ENCODE measurements at regions not wholly inside any gene's neighbourhood (a gene's known extent, or its start where the extent isn't known, plus 50 kb on each side); places are given as distances from the start of the nearest gene placed in this dataset.

DNA sequence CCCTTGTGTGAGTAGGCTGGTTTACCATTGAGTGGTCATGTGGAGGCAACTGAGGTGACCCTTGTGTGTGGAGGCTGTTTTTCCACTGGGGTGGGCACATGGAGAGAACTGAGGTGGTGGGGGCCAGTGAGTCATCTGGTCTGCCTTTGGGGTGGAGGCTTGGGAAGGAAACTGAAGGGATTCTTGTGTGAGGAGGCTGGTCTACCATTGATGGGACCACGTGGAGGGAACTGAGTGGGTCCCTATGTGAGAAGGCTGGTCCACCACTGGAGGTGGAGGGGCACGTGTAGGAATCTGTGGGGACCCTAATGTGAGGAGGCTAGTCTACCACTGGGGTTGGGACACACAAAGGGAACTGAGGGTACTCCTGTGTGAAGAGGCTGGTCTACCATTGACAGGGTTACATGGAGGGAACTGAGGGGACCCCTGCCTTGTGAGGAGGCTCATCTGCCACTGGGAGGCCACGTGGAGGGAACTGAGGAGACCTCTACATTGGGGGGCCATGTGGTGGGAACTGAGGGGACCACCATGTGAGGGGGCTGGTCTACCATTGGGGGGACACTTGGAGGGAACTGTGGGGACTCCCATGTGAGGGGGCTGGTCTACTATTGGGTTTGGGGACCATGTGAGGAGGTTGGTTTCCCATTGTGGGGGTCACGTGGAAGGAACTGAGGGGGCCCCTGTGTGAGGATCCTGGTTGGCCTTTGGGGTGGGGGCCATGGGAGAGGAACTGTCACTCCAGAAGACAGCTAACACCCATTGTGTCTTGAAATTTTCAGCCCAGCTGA lies 164.5 kb downstream of the WNT7A start:
- Histone ChIP-seq H3K4me1 (no peaks in the 10 kb centered on the region), H3K9me3 (no peaks in the 10 kb centered on the region), H3K27me3 (peaks cover 0 to 13% (median 0%) of the 10 kb centered on the region in 4 donors), H3K27ac (no peak overlapping the region), H3K36me3 (no peaks in the 10 kb centered on the region), H3K4me3 (no peak overlapping the region)
- intact Hi-C loops (cut with DNase I): no loop called here
- 90 to 91% methylated on average over 3 to 4 of the region's 4 CpGs for WGBS, 2 donors
- no peak for DNase-seq
- TF ChIP-seq, protein P1, sequence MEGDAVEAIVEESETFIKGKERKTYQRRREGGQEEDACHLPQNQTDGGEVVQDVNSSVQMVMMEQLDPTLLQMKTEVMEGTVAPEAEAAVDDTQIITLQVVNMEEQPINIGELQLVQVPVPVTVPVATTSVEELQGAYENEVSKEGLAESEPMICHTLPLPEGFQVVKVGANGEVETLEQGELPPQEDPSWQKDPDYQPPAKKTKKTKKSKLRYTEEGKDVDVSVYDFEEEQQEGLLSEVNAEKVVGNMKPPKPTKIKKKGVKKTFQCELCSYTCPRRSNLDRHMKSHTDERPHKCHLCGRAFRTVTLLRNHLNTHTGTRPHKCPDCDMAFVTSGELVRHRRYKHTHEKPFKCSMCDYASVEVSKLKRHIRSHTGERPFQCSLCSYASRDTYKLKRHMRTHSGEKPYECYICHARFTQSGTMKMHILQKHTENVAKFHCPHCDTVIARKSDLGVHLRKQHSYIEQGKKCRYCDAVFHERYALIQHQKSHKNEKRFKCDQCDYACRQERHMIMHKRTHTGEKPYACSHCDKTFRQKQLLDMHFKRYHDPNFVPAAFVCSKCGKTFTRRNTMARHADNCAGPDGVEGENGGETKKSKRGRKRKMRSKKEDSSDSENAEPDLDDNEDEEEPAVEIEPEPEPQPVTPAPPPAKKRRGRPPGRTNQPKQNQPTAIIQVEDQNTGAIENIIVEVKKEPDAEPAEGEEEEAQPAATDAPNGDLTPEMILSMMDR (IDR thresholded peaks at IDR 0.05): no peak
- TF ChIP-seq POLR2A (IDR thresholded peaks at IDR 0.05): no peak

DNA sequence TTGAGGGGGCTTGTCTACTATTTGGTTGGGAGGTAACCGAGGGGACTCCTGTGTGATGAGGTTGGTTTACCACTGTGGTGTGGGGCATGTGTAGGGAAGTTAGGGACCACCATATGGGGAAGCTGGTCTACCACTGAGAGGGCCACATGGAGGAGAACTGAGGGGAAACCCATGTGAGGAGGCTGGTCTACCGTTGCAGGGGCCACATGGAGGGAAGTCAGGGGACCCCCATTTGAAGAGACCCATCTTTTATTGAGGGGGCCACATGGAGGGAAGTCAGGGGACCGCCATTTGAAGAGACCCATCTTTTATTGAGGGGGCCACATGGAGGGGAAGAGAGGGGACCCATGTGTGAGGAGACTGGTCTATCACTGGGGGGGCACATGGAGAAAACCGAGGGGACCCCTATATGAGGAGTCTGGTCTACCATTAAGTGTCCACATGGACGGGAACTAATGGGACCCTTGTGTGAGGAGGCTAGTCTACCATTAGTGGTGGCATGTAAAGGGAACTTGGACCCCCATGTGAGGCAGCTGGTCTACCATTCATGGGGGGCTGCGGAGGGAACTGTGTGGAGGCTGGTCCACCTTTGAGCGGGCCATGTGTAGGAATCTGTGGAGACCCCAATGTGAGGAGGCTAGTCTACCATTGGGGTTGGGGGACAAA lies 165.5 kb downstream of the FBLN2 start:
- no peak for TF ChIP-seq POLR2A (IDR thresholded peaks at IDR 0.05)
- TF ChIP-seq, protein P1 (IDR thresholded peaks at IDR 0.05): no peak
- no peaks in the 10 kb centered on the region for H3K4me1 ChIP-seq
- no peak overlapping the region for H3K27ac ChIP-seq
- intact Hi-C loops (cut with DNase I): no loop called here
- H3K36me3 ChIP-seq: no peaks in the 10 kb centered on the region
- H3K9me3 ChIP-seq: no peaks in the 10 kb centered on the region
- DNase-seq: no peak
- H3K4me3 ChIP-seq: no peak overlapping the region
- 86% methylated on average over 7 of the region's 7 CpGs for WGBS, 2 donors
- peaks cover 0 to 17% (median 0%) of the 10 kb centered on the region in 4 donors for H3K27me3 ChIP-seq

DNA sequence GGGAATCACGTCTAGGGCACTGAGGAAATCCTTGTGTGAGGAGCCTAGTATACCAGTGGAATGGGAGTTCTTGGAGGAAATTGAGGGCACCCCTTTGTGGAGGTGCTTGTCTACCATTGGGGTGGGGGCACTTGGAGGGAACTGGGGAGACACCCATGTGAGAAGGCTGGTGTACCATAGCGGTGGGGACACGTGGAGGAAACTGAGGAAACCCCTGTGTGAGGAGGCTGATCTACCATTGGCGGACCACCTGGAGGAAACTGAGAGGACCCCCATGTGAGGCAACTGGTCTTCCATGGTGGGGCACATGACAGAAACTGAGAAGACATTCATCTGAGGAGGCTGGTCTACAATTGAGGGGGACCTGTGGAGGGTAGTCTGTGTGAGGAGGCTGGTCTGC lies 164.5 kb downstream of the FBLN2 start:
- intact Hi-C loops (cut with DNase I): no loop called here
- no peak for DNase-seq

DNA sequence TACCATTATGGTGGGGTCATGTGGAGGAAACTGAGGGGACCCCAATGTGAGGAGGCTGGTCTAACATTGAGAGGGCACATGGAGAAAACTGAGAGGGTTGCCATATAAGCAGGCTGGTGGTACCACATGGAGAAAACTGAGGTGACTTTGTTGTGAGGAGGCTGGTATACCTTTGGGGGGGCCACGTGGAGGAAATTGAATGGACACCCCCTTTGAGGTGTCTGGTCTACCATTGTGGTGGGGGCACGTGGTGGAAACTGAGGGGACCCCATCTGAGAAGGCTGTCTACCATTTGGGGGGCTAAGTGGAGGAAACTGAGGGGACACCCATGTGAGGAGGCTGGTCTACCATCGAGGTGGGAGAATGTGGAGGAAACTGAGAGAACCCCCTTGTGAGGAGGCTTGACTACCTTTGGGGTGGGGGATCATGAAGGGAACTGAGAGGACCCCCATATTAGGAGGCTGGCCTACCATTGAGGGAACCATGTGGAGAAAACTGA lies 163.8 kb downstream of the FBLN2 start:
- Histone ChIP-seq H3K36me3 (no peaks in the 10 kb centered on the region), H3K27me3 (peaks cover 0 to 17% (median 0%) of the 10 kb centered on the region in 4 donors), H3K9me3 (no peaks in the 10 kb centered on the region), H3K27ac (no peak overlapping the region), H3K4me1 (no peaks in the 10 kb centered on the region), H3K4me3 (no peak overlapping the region)
- TF ChIP-seq POLR2A (IDR thresholded peaks at IDR 0.05): no peak
- TF ChIP-seq, protein P1 (IDR thresholded peaks at IDR 0.05): no peak
- intact Hi-C loops (cut with DNase I): no loop called here
- WGBS, 2 donors: 29 to 36% methylated on average over 3 of the region's 3 CpGs
- no peak for DNase-seq

More for the DNA sequence above, 164.5 kb downstream of the FBLN2 start:
- 72 to 79% methylated on average over 3 to 4 of the region's 4 CpGs for WGBS, 2 donors
- no peaks in the 10 kb centered on the region for H3K9me3 ChIP-seq
- peaks cover 0 to 17% (median 0%) of the 10 kb centered on the region in 4 donors for H3K27me3 ChIP-seq
- no peaks in the 10 kb centered on the region for H3K36me3 ChIP-seq
- no peak overlapping the region for H3K4me3 ChIP-seq
- H3K4me1 ChIP-seq: no peaks in the 10 kb centered on the region
- no peak overlapping the region for H3K27ac ChIP-seq
- TF ChIP-seq, protein P1 (IDR thresholded peaks at IDR 0.05): no peak
- TF ChIP-seq POLR2A (IDR thresholded peaks at IDR 0.05): no peak
